ENCODE measurements at regions not wholly inside any gene's neighbourhood (a gene's known extent, or its start where the extent isn't known, plus 50 kb on each side); places are given as distances from the start of the nearest gene placed in this dataset.

GRCh38 chr1:87592156-87592555 is 263.5 kb downstream of the LMO4 start:
- Histone ChIP-seq H3K4me3 (replicated peaks; ENCODE audit: insufficient read depth, low read length) (no peak overlapping the region), H3K27ac (replicated peaks) (no peak overlapping the region), H3K27me3 (ENCODE audit: insufficient read depth, poor library complexity, severe bottlenecking) (no peaks in the 10 kb centered on the region)
- no peak for DNase-seq (ENCODE audit: low read depth in 1 of 2, low spot score in 1 of 2)
- TF ChIP-seq REST (IDR thresholded peaks at IDR 0.05; ENCODE audit: insufficient replicate concordance, low read depth) (no peak), POLR2AphosphoS5 (IDR thresholded peaks at IDR 0.05; ENCODE audit: low read depth) (no peak), CTCF (IDR thresholded peaks at IDR 0.05; ENCODE audit: insufficient read depth, low read length) (no peak), SPI1 (IDR thresholded peaks at IDR 0.05; ENCODE audit: borderline replicate concordance, low read depth) (no peak), GABPA (IDR thresholded peaks at IDR 0.05; ENCODE audit: low read depth) (no peak)

- no peak overlapping the region for H3K27ac ChIP-seq (replicated peaks)
- H3K27me3 ChIP-seq (ENCODE audit: insufficient read depth, poor library complexity, severe bottlenecking): no peaks in the 10 kb centered on the region
- DNase-seq (ENCODE audit: low read depth in 1 of 2, low spot score in 1 of 2): no peak
- TF ChIP-seq POLR2AphosphoS5 (IDR thresholded peaks at IDR 0.05; ENCODE audit: low read depth) (no peak), SPI1 (IDR thresholded peaks at IDR 0.05; ENCODE audit: borderline replicate concordance, low read depth) (no peak), REST (IDR thresholded peaks at IDR 0.05; ENCODE audit: insufficient replicate concordance, low read depth) (no peak), GABPA (IDR thresholded peaks at IDR 0.05; ENCODE audit: low read depth) (no peak), CTCF (IDR thresholded peaks at IDR 0.05; ENCODE audit: insufficient read depth, low read length) (no peak)
- no peak overlapping the region for H3K4me3 ChIP-seq (replicated peaks; ENCODE audit: insufficient read depth, low read length)
Measured at GRCh38 chr1:87594736-87595383, 266.2 kb downstream of the LMO4 start.

GRCh38 chr1:87595384-87595781 is 266.7 kb downstream of the LMO4 start:
- Histone ChIP-seq H3K27me3 (ENCODE audit: insufficient read depth, poor library complexity, severe bottlenecking) (no peaks in the 10 kb centered on the region), H3K27ac (replicated peaks) (no peak overlapping the region), H3K4me3 (replicated peaks; ENCODE audit: insufficient read depth, low read length) (no peak overlapping the region)
- DNase-seq (ENCODE audit: low read depth in 1 of 2, low spot score in 1 of 2): no peak
- no peak for TF ChIP-seq SPI1 (IDR thresholded peaks at IDR 0.05; ENCODE audit: borderline replicate concordance, low read depth)
- TF ChIP-seq GABPA (IDR thresholded peaks at IDR 0.05; ENCODE audit: low read depth): no peak
- TF ChIP-seq POLR2AphosphoS5 (IDR thresholded peaks at IDR 0.05; ENCODE audit: low read depth): no peak
- TF ChIP-seq REST (IDR thresholded peaks at IDR 0.05; ENCODE audit: insufficient replicate concordance, low read depth): no peak
- no peak for TF ChIP-seq CTCF (IDR thresholded peaks at IDR 0.05; ENCODE audit: insufficient read depth, low read length)

All from HL-60 (cell line).